ENCODE measurements at regions not wholly inside any gene's neighbourhood (a gene's known extent, or its start where the extent isn't known, plus 50 kb on each side); places are given as distances from the start of the nearest gene placed in this dataset.

GRCh38 chr3:82079335-82079890, 318.0 kb upstream of the GBE1 start:
- in situ Hi-C loops (cut with MboI) (no loop called here), intact Hi-C loops (cut with micrococcal nuclease) (no loop called here)
- no peaks in the 10 kb centered on the region for H3K9me3 ChIP-seq (replicated peaks; ENCODE audit: control insufficient read depth, insufficient read depth, low read depth, low read length)
- ChIA-PET POLR2A (no interaction called here), CTCF (ENCODE audit: low intra/inter-chr PET ratio) (no interaction called here)
- no peak overlapping the region for H3K27ac ChIP-seq (ENCODE audit: extremely low read depth, low read depth, low read length)
- H3K36me3 ChIP-seq (ENCODE audit: control insufficient read depth, insufficient read depth, low read length): no peaks in the 10 kb centered on the region
- BruUV-seq (replicated peaks): no TSS peak
- no peak overlapping the region for H3K9ac ChIP-seq (ENCODE audit: insufficient read depth in 1 of 2, low read depth in 2 of 2, low read length in 2 of 2)
- H3K4me2 ChIP-seq (ENCODE audit: insufficient read depth, low read length): no peak overlapping the region
- H3K27me3 ChIP-seq (ENCODE audit: control insufficient read depth in 2 of 2, insufficient read depth in 2 of 2, low read length in 2 of 2): no peaks in the 10 kb centered on the region
- no peak for TF ChIP-seq SAP30 (IDR thresholded peaks at IDR 0.05; ENCODE audit: borderline replicate concordance, insufficient read depth, low read depth, low read length, poor library complexity, severe bottlenecking)
- DNase-seq (ENCODE audit: extremely low read depth in 1 of 4, low spot score in 3 of 4): no peak
- H4K20me1 ChIP-seq (replicated peaks; ENCODE audit: control insufficient read depth, insufficient read depth, low read length): no peaks in the 10 kb centered on the region
- no peaks in the 10 kb centered on the region for H3K9me1 ChIP-seq (ENCODE audit: control insufficient read depth, insufficient read depth, low read length)
- H3K79me2 ChIP-seq (ENCODE audit: control insufficient read depth, insufficient read depth, low read length): no peaks in the 10 kb centered on the region
- no peak overlapping the region for H2AFZ ChIP-seq (ENCODE audit: low read depth, low read length)
- no peak overlapping the region for H3K4me3 ChIP-seq
- no peak for FAIRE-seq
- H3K4me1 ChIP-seq (replicated peaks in 1 of 2; ENCODE audit: control insufficient read depth in 2 of 2, insufficient read depth in 2 of 2, low read length in 2 of 2): no peaks in the 10 kb centered on the region
- no peak for ATAC-seq
- 0% methylated on average over 5 of the region's 5 CpGs for WGBS (ENCODE audit: insufficient coverage, low coverage, missing lambda C conversion rate)

DNA sequence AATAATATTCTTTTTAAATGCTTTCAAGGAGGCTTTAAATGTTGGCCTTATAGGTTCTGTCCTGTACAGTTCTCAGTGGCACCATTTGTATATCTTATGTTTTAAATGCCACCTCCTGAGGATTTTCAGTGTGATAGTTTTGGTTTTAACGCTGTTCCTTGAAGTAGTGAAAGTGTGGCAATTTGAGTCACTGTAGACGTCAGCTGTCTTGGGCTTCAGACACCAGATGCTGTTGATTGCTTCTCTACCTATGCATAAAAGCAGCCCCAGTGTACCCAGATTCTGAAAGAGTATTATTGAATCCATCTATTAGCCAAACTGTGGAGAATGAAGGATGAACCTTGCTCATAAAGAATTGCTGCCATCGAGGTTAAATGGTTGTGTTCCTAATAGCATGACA, 316.8 kb upstream of the GBE1 start:
- Histone ChIP-seq H3K4me3 (no peak overlapping the region), H3K9ac (ENCODE audit: insufficient read depth in 1 of 2, low read depth in 2 of 2, low read length in 2 of 2) (no peak overlapping the region), H3K36me3 (ENCODE audit: control insufficient read depth, insufficient read depth, low read length) (no peaks in the 10 kb centered on the region), H2AFZ (ENCODE audit: low read depth, low read length) (no peak overlapping the region), H3K27ac (ENCODE audit: extremely low read depth, low read depth, low read length) (no peak overlapping the region), H3K9me1 (ENCODE audit: control insufficient read depth, insufficient read depth, low read length) (no peaks in the 10 kb centered on the region), H3K9me3 (replicated peaks; ENCODE audit: control insufficient read depth, insufficient read depth, low read depth, low read length) (no peaks in the 10 kb centered on the region), H4K20me1 (replicated peaks; ENCODE audit: control insufficient read depth, insufficient read depth, low read length) (no peaks in the 10 kb centered on the region), H3K79me2 (ENCODE audit: control insufficient read depth, insufficient read depth, low read length) (no peaks in the 10 kb centered on the region), H3K4me2 (ENCODE audit: insufficient read depth, low read length) (no peak overlapping the region), H3K4me1 (replicated peaks in 1 of 2; ENCODE audit: control insufficient read depth in 2 of 2, insufficient read depth in 2 of 2, low read length in 2 of 2) (no peaks in the 10 kb centered on the region), H3K27me3 (ENCODE audit: control insufficient read depth in 2 of 2, insufficient read depth in 2 of 2, low read length in 2 of 2) (no peaks in the 10 kb centered on the region)
- intact Hi-C loops (cut with micrococcal nuclease) (no loop called here), in situ Hi-C loops (cut with MboI) (no loop called here)
- no peak for DNase-seq (ENCODE audit: extremely low read depth in 1 of 4, low spot score in 3 of 4)
- FAIRE-seq: no peak
- TF ChIP-seq ZNF77 (CRISPR knock-in tag; IDR thresholded peaks at IDR 0.05) (no peak), PPARD (CRISPR knock-in tag; IDR thresholded peaks at IDR 0.05) (no peak), ZNF134 (CRISPR knock-in tag; conservative IDR thresholded peaks at IDR 0.05) (no peak), ZNF644 (tag; IDR thresholded peaks at IDR 0.05; ENCODE audit: low read depth) (no peak), SPI1 (IDR thresholded peaks at IDR 0.05; ENCODE audit: borderline replicate concordance, low read depth, low read length) (no peak), SP2 (IDR thresholded peaks at IDR 0.05; ENCODE audit: extremely low read depth, low read depth, low read length, poor library complexity, severe bottlenecking) (no peak)
- TF ChIP-seq, protein P1, sequence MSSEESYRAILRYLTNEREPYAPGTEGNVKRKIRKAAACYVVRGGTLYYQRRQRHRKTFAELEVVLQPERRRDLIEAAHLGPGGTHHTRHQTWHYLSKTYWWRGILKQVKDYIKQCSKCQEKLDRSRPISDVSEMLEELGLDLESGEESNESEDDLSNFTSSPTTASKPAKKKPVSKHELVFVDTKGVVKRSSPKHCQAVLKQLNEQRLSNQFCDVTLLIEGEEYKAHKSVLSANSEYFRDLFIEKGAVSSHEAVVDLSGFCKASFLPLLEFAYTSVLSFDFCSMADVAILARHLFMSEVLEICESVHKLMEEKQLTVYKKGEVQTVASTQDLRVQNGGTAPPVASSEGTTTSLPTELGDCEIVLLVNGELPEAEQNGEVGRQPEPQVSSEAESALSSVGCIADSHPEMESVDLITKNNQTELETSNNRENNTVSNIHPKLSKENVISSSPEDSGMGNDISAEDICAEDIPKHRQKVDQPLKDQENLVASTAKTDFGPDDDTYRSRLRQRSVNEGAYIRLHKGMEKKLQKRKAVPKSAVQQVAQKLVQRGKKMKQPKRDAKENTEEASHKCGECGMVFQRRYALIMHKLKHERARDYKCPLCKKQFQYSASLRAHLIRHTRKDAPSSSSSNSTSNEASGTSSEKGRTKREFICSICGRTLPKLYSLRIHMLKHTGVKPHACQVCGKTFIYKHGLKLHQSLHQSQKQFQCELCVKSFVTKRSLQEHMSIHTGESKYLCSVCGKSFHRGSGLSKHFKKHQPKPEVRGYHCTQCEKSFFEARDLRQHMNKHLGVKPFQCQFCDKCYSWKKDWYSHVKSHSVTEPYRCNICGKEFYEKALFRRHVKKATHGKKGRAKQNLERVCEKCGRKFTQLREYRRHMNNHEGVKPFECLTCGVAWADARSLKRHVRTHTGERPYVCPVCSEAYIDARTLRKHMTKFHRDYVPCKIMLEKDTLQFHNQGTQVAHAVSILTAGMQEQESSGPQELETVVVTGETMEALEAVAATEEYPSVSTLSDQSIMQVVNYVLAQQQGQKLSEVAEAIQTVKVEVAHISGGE (CRISPR knock-in tag; IDR thresholded peaks at IDR 0.05): no peak
- TF ChIP-seq, protein P2, sequence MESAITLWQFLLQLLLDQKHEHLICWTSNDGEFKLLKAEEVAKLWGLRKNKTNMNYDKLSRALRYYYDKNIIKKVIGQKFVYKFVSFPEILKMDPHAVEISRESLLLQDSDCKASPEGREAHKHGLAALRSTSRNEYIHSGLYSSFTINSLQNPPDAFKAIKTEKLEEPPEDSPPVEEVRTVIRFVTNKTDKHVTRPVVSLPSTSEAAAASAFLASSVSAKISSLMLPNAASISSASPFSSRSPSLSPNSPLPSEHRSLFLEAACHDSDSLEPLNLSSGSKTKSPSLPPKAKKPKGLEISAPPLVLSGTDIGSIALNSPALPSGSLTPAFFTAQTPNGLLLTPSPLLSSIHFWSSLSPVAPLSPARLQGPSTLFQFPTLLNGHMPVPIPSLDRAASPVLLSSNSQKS (CRISPR knock-in tag; IDR thresholded peaks at IDR 0.05): no peak
- 0% methylated on average over 3 of the region's 3 CpGs for WGBS (ENCODE audit: insufficient coverage, low coverage, missing lambda C conversion rate)
- ChIA-PET POLR2A (no interaction called here), CTCF (ENCODE audit: low intra/inter-chr PET ratio) (no interaction called here)
- no TSS peak for BruUV-seq (replicated peaks)
- no peak for ATAC-seq
